CD14-positive monocyte (primary cell): ENCODE measurements at regions not wholly inside any gene's neighbourhood (a gene's known extent, or its start where the extent isn't known, plus 50 kb on each side); places are given as distances from the start of the nearest gene placed in this dataset.

Source experiments
- DNase-seq, 3 donors: peaks; one replicate each; pipeline ENCODE4 v3.0.0-alpha.2; 2011 to 2022
- H2AFZ ChIP-seq: 2 replicates; pipeline ENCODE4 v1.6.0; 2012; ENCODE audit warnings: mild to moderate bottlenecking, low read depth, low read length, inconsistent platforms; ENCODE audit not compliant: insufficient read depth, poor library complexity, severe bottlenecking
- H3K27ac ChIP-seq, 2 donors: 1 replicate in 1 of 2; 2 replicates in 1 of 2; pipeline ENCODE4 v1.5.1; 2012 to 2013; ENCODE audit warnings: low read length in 2 of 2, control low read depth in 1 of 2, inconsistent platforms in 1 of 2, low read depth in 1 of 2, mild to moderate bottlenecking in 1 of 2
- H3K27me3 ChIP-seq, 2 donors: one replicate each; pipeline versions ENCODE4 v1.6.0 to v1.6.1; 2011 to 2013; ENCODE audit warnings: low read length in 2 of 2; ENCODE audit not compliant: control insufficient read depth in 2 of 2, insufficient read depth in 2 of 2
- H3K36me3 ChIP-seq, 2 donors: replicated peaks in 1 of 2; 1 replicate in 1 of 2; 2 replicates in 1 of 2; pipeline versions ENCODE4 v1.5.1 to v1.6.1; 2012 to 2013; ENCODE audit warnings: low read length in 2 of 2, control low read depth in 1 of 2, inconsistent platforms in 1 of 2, mild to moderate bottlenecking in 1 of 2; ENCODE audit not compliant: insufficient read depth in 2 of 2, control insufficient read depth in 1 of 2
- H3K4me1 ChIP-seq, 2 donors: 1 replicate in 1 of 2; 2 replicates in 1 of 2; pipeline versions ENCODE4 v1.5.1 to v1.6.1; 2012 to 2013; ENCODE audit warnings: low read length in 2 of 2, control low read depth in 1 of 2, inconsistent platforms in 1 of 2, mild to moderate bottlenecking in 1 of 2, moderate library complexity in 1 of 2; ENCODE audit not compliant: insufficient read depth in 2 of 2, control insufficient read depth in 1 of 2
- H3K4me2 ChIP-seq: replicated peaks from 2 replicates; pipeline ENCODE3; 2012; ENCODE audit warnings: low read length, moderate library complexity, mild to moderate bottlenecking; ENCODE audit not compliant: poor library complexity, severe bottlenecking; ENCODE audit errors: extremely low read depth
- H3K4me3 ChIP-seq, 3 experiments: fragments of 200-600 bp in 1 of 3; sonication (generic) in 1 of 3; replicated peaks in 1 of 3; 1 replicate in 2 of 3; 2 replicates in 1 of 3; pipeline ENCODE4 v1.5.1; 2011 to 2013; ENCODE audit warnings: low read length in 3 of 3, mild to moderate bottlenecking in 3 of 3, control low read depth in 2 of 3, low read depth in 2 of 3, inconsistent platforms in 1 of 3, moderate library complexity in 1 of 3
- H3K79me2 ChIP-seq: 2 replicates; pipeline ENCODE4 v1.6.0; 2012; ENCODE audit warnings: mild to moderate bottlenecking, control low read depth, inconsistent platforms, low read length, moderate library complexity; ENCODE audit not compliant: insufficient read depth
- H3K9ac ChIP-seq: 2 replicates; pipeline ENCODE4 v1.6.0; 2017; ENCODE audit warnings: low read length, mild to moderate bottlenecking; ENCODE audit not compliant: insufficient read depth, poor library complexity, severe bottlenecking
- H3K9me3 ChIP-seq, 2 donors: replicated peaks in 1 of 2; 1 replicate in 1 of 2; 2 replicates in 1 of 2; pipeline versions ENCODE4 v1.5.1 to v1.6.1; 2012 to 2013; ENCODE audit warnings: low read length in 2 of 2, control low read depth in 1 of 2; ENCODE audit not compliant: control insufficient read depth in 1 of 2, insufficient read depth in 1 of 2
- H4K20me1 ChIP-seq: 2 replicates; pipeline ENCODE4 v1.6.0; 2012; ENCODE audit warnings: mild to moderate bottlenecking, low read length, control low read depth, moderate library complexity; ENCODE audit not compliant: insufficient read depth
- H3K27ac Mint-ChIP-seq, 7 donors: one replicate each; pipeline ENCODE4 v1.8.0; 2020; ENCODE audit warnings: mild to moderate bottlenecking in 7 of 7, mixed read lengths in 7 of 7, moderate library complexity in 6 of 7, inconsistent platforms in 2 of 7
- H3K27me3 Mint-ChIP-seq, 3 donors: one replicate each; pipeline ENCODE4 v1.8.0; 2021 to 2022; ENCODE audit warnings: low read depth in 3 of 3, mild to moderate bottlenecking in 3 of 3, mixed read lengths in 3 of 3, moderate library complexity in 3 of 3, inconsistent platforms in 1 of 3
- H3K36me3 Mint-ChIP-seq, 2 donors: one replicate each; pipeline ENCODE4 v1.8.0; 2020; ENCODE audit warnings: mixed read lengths in 2 of 2, inconsistent platforms in 1 of 2, mild to moderate bottlenecking in 1 of 2
- H3K4me1 Mint-ChIP-seq: one replicate; pipeline ENCODE4 v1.8.0; 2020; ENCODE audit warnings: mild to moderate bottlenecking, mixed read lengths
- H3K4me3 Mint-ChIP-seq, 2 donors: one replicate each; pipeline ENCODE4 v1.8.0; 2020; ENCODE audit warnings: mild to moderate bottlenecking in 2 of 2, mixed read lengths in 2 of 2, moderate library complexity in 1 of 2
- H3K9me3 Mint-ChIP-seq, 7 donors: one replicate each; pipeline ENCODE4 v1.8.0; 2020 to 2022; ENCODE audit warnings: mixed read lengths in 7 of 7, mild to moderate bottlenecking in 6 of 7, moderate library complexity in 6 of 7, inconsistent platforms in 2 of 7
- WGBS: methylation state at CpG from one replicate; pipeline ENCODE4 v1.1.5; 2013; ENCODE audit warnings: missing lambda C conversion rate; ENCODE audit not compliant: insufficient coverage; 5-methylcytosine and 5-hydroxymethylcytosine counted together
- intact Hi-C, 2 donors: fragments of 100-400 bp; cut with micrococcal nuclease; formaldehyde crosslinking; loops; one replicate each; pipeline versions ENCODE4 v1.15.0 to v1.15.1; 2023
- TF ChIP-seq, protein P1 (sequence below): fragments of 200-600 bp; IDR thresholded peaks from one replicate; pipeline ENCODE4 v1.8.0; 2022; ENCODE audit warnings: antibody characterized with exemption, mild to moderate bottlenecking

DNA sequence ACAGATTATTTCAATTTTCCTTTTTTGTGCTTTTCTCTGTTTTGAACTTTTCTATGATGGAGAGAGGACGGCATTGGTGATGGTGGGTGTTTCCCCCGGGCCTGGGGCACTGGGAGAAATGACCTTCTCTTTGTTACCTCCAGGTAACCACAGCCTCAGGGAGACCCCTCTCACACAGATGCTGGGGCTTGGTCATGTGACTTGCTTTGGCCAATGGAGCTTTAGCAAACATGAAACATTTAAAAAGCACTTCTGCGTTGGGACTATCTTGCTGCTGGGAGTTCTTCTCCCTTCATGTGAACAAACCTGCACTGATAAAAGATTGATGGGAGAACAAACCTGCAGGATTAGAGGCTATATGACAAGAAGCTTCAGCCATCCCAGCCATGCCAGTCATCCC, 122.9 kb downstream of the NGF start:
- no peaks in the 10 kb centered on the region for H3K79me2 ChIP-seq
- H3K9me3 ChIP-seq = no peaks in the 10 kb centered on the region
- no peak overlapping the region for H3K27ac ChIP-seq
- Mint-ChIP-seq H3K4me3 (no peak overlapping the region), H3K27ac (no peak overlapping the region), H3K4me1 (no peaks in the 10 kb centered on the region), H3K36me3 (no peaks in the 10 kb centered on the region), H3K27me3 (peaks cover 3 to 5% (median 3%) of the 10 kb centered on the region in 3 donors), H3K9me3 (peaks cover 0 to 4% (median 1%) of the 10 kb centered on the region in 7 donors)
- H2AFZ ChIP-seq = no peak overlapping the region
- no CpG with 5 or more reads among the region's 3 CpGs for WGBS
- H3K4me2 ChIP-seq = no peak overlapping the region
- H3K27me3 ChIP-seq = no peaks in the 10 kb centered on the region
- H3K9ac ChIP-seq = no peak overlapping the region
- H3K4me1 ChIP-seq = no peaks in the 10 kb centered on the region
- DNase-seq = no peak
- TF ChIP-seq, protein P1, sequence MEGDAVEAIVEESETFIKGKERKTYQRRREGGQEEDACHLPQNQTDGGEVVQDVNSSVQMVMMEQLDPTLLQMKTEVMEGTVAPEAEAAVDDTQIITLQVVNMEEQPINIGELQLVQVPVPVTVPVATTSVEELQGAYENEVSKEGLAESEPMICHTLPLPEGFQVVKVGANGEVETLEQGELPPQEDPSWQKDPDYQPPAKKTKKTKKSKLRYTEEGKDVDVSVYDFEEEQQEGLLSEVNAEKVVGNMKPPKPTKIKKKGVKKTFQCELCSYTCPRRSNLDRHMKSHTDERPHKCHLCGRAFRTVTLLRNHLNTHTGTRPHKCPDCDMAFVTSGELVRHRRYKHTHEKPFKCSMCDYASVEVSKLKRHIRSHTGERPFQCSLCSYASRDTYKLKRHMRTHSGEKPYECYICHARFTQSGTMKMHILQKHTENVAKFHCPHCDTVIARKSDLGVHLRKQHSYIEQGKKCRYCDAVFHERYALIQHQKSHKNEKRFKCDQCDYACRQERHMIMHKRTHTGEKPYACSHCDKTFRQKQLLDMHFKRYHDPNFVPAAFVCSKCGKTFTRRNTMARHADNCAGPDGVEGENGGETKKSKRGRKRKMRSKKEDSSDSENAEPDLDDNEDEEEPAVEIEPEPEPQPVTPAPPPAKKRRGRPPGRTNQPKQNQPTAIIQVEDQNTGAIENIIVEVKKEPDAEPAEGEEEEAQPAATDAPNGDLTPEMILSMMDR = no peak
- no peaks in the 10 kb centered on the region for H4K20me1 ChIP-seq
- no peaks in the 10 kb centered on the region for H3K36me3 ChIP-seq
- no peak overlapping the region for H3K4me3 ChIP-seq
- intact Hi-C loops = no loop called here

DNA sequence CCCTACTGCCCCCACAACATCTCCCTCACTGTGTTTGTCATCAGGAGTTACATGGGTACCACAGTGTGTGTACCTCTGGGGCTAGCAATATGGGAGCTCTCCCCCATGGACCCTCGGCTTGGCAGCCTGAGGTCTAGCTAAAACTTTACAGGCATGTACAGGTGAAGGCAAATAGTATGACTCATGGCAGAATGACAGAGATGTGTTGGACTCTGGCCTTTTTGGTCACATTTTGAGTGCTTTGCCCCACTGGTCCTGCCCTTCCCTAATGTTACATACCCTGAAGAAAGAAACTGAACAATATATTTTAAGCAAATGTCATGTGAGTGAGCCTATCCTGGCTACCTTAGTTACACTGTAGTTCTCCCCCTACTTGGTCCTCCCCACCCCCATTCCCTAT, 124.0 kb downstream of the NGF start:
- no peaks in the 10 kb centered on the region for H3K79me2 ChIP-seq
- no peak overlapping the region for H2AFZ ChIP-seq
- no peak overlapping the region for H3K4me3 Mint-ChIP-seq
- no peaks in the 10 kb centered on the region for H3K27me3 ChIP-seq
- intact Hi-C loops = no loop called here
- no peaks in the 10 kb centered on the region for H3K9me3 ChIP-seq
- 57% methylated on average over 1 of the region's 1 CpG for WGBS
- H3K4me3 ChIP-seq = no peak overlapping the region
- DNase-seq = no peak
- H3K36me3 ChIP-seq = no peaks in the 10 kb centered on the region
- H3K27me3 Mint-ChIP-seq = peaks cover 2 to 5% (median 3%) of the 10 kb centered on the region in 3 donors
- no peak overlapping the region for H3K27ac Mint-ChIP-seq
- H3K27ac ChIP-seq = no peak overlapping the region
- TF ChIP-seq, protein P1 = no peak
- no peaks in the 10 kb centered on the region for H4K20me1 ChIP-seq
- no peaks in the 10 kb centered on the region for H3K36me3 Mint-ChIP-seq
- no peak overlapping the region for H3K9ac ChIP-seq
- peaks cover 0 to 4% (median 2%) of the 10 kb centered on the region in 7 donors for H3K9me3 Mint-ChIP-seq
- no peaks in the 10 kb centered on the region for H3K4me1 Mint-ChIP-seq
- no peak overlapping the region for H3K4me2 ChIP-seq
- no peaks in the 10 kb centered on the region for H3K4me1 ChIP-seq
